HepG2 (cell line): ENCODE measurements at regions not wholly inside any gene's neighbourhood (a gene's known extent, or its start where the extent isn't known, plus 50 kb on each side); places are given as distances from the start of the nearest gene placed in this dataset.

ENCODE experiments used
- AGO2 ChIP-seq: fragments of 200-400 bp; formaldehyde crosslinking; optimal IDR thresholded peaks from 2 replicates; pipeline ENCODE3; 2017; ENCODE audit warnings: mild to moderate bottlenecking, low read depth, low read length, moderate library complexity
- ASH2L ChIP-seq: fragments of 300-600, 200-600 bp; sonication (generic); IDR thresholded peaks from 2 replicates; pipeline ENCODE4 v1.7.0; 2017; ENCODE audit warnings: low read depth, mild to moderate bottlenecking, moderate library complexity, mixed read lengths, low read length; ENCODE audit not compliant: insufficient read length
- CBX5 ChIP-seq: sonication (generic); formaldehyde crosslinking; IDR thresholded peaks from 2 replicates; pipeline ENCODE4 v1.4.0; 2020; ENCODE audit warnings: missing genetic modification reagents, borderline replicate concordance
- SIN3B ChIP-seq: fragments of 150-350 bp; IDR thresholded peaks from 2 replicates; pipeline ENCODE4 v1.6.1; 2014; ENCODE audit warnings: low read length
- SRSF9 ChIP-seq: fragments of 200-400 bp; formaldehyde crosslinking; IDR thresholded peaks from 2 replicates; pipeline ENCODE4 v1.6.1; 2018; ENCODE audit warnings: borderline replicate concordance, mild to moderate bottlenecking, low read depth, low read length; ENCODE audit not compliant: insufficient read depth, poor library complexity, severe bottlenecking
- ZFP90 ChIP-seq: sonication (generic); formaldehyde crosslinking; IDR thresholded peaks from 2 replicates; pipeline ENCODE4 v1.8.0; 2022; ENCODE audit warnings: missing genetic modification reagents, mild to moderate bottlenecking, inconsistent platforms, borderline replicate concordance
- ZNF513 ChIP-seq: sonication (generic); formaldehyde crosslinking; conservative IDR thresholded peaks from 2 replicates; pipeline ENCODE4 v1.5.0; 2020; ENCODE audit warnings: missing genetic modification reagents
- ZNF639 ChIP-seq: conservative IDR thresholded peaks from 2 replicates; pipeline ENCODE4 v1.6.1; 2018; ENCODE audit warnings: missing genetic modification reagents
- ZNF7 ChIP-seq: IDR thresholded peaks from 2 replicates; pipeline ENCODE4 v1.6.1; 2016; ENCODE audit warnings: missing biosample characterization, missing genetic modification reagents
- ZNF772 ChIP-seq: sonication (generic); formaldehyde crosslinking; IDR thresholded peaks from 2 replicates; pipeline ENCODE4 v1.5.0; 2020; ENCODE audit warnings: mild to moderate bottlenecking, missing genetic modification reagents
- ZNF784 ChIP-seq: sonication (generic); formaldehyde crosslinking; IDR thresholded peaks from 2 replicates; pipeline ENCODE4 v1.5.1; 2020; ENCODE audit warnings: missing genetic modification reagents, mild to moderate bottlenecking, borderline replicate concordance

- no peak for TF ChIP-seq ZNF513 (CRISPR knock-in tag)
- no peak for TF ChIP-seq ZFP90 (CRISPR knock-in tag)
- TF ChIP-seq ZNF639 (CRISPR knock-in tag), result no peak
- no peak for TF ChIP-seq ZNF772 (CRISPR knock-in tag)
- TF ChIP-seq SIN3B, result no peak
- TF ChIP-seq AGO2, result no peak
- no peak for TF ChIP-seq ZNF7
- no peak for TF ChIP-seq CBX5
- TF ChIP-seq ASH2L, result peak; percentile 10
- no peak for TF ChIP-seq SRSF9
- TF ChIP-seq ZNF784 (CRISPR knock-in tag), result no peak
Measured at GRCh38 chr6:21383450-21384085, 210.0 kb upstream of the SOX4 start (continued).
